Fibroblast of villous mesenchyme (primary cell): ENCODE measurements at regions not wholly inside any gene's neighbourhood (a gene's known extent, or its start where the extent isn't known, plus 50 kb on each side); places are given as distances from the start of the nearest gene placed in this dataset.

ENCODE experiments used
- DNase-seq: peaks from one replicate; pipeline ENCODE4 v3.0.0-alpha.2; 2010; ENCODE audit warnings: low read depth
- H3K4me3 ChIP-seq: 2 replicates; pipeline ENCODE4 v1.5.1; 2011; ENCODE audit warnings: low read depth, mild to moderate bottlenecking, low read length
- CTCF ChIP-seq: IDR thresholded peaks from 2 replicates; pipeline ENCODE4 v1.5.1; 2012; ENCODE audit warnings: low read depth, mild to moderate bottlenecking, low read length; ENCODE audit not compliant: insufficient read depth

DNA sequence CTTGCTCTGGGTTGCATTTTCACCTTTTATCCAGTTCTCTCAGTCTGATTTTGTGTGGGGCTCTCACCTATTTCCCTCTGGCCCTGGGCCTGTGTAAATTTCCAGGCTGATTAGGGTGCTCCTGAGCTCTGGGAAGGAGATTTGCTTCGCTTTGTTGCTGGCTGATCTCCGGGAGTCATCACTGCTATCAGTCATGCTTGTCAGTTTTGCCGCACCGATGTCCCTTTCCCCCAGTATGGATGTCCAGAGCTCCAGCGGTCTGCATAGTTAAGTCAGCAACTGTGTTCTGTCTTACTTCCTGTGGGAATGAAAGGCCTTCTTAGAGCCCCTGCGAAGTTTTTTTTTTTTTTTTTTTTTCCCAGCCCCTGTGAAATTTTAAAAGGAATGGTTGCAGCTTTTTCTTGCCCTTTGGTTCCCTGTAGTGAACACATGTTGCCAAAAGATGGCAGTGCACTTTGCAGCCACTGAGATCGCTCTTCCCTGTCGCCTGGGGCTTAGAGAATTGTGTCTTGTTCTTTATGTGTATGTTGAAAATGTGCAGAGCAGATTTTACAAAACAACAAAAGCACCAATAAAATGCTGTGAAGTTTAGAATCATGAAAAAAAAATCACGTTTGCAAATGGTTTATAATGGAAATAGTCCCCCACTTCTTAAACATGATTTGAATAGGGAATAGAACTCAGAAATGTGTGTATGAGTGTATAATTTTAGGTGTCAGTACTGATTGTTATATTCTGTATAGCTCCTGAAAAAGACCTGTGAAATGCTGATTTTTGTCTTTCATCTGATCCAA is 109.1 kb upstream of the SLC4A4 start:
- DNase-seq: peak; percentile 63
- no peak overlapping the region for H3K4me3 ChIP-seq

GRCh38 chr4:71230271-71231128 is 108.3 kb upstream of the SLC4A4 start:
- peak; percentile 89 for DNase-seq
- no peak for TF ChIP-seq CTCF
- no peak overlapping the region for H3K4me3 ChIP-seq

More for the DNA sequence above, 109.1 kb upstream of the SLC4A4 start:
- peak; percentile 63 for TF ChIP-seq CTCF

DNA sequence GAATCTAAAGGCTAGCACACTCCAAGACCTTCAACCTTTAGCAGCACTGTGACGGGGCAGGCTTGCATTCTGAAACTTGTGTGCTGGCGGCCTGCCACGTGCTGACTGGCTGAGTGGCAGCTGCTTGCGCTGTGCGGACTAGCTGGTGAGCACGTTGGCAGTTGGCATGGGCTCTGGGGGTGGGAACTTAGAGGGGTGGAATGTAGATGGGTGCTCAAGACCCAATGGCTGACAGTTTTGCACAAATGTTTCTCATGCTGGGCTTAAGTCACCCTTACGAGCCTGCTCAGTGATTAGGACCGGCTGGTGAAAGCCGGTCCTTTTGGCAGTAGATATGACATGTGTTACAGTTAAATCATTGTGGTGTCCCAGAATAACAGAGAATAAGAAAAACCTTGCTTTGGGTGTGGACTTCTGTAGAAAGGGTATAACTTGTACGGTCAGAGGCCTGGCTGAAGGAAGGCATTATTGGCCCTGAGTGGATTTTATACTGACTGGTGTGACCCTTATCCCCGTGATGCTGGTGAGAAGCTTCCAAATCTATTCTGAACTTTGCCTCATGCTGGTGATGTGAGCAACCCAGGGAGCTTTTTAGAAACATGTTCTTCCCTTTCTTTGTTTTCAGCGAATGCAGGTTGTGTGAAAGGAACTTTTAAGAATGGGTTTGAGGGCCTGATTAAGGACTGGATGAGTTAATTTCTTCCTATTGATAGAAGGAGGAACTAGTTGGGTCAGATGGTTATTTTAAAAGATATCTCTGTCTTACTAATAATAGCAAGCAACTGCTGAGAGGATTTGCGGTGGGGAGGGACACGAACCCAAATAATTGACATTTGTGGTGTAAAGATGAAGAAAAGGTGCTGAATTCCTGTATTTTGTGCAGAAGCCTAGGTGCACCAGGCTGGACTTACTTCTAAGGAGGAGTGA is 107.4 kb upstream of the SLC4A4 start:
- peak; percentile 28 for DNase-seq
- no peak overlapping the region for H3K4me3 ChIP-seq
- no peak for TF ChIP-seq CTCF

GRCh38 chr4:71232056-71232430 is 106.8 kb upstream of the SLC4A4 start:
- no peak overlapping the region for H3K4me3 ChIP-seq
- DNase-seq: no peak
- no peak for TF ChIP-seq CTCF

DNA sequence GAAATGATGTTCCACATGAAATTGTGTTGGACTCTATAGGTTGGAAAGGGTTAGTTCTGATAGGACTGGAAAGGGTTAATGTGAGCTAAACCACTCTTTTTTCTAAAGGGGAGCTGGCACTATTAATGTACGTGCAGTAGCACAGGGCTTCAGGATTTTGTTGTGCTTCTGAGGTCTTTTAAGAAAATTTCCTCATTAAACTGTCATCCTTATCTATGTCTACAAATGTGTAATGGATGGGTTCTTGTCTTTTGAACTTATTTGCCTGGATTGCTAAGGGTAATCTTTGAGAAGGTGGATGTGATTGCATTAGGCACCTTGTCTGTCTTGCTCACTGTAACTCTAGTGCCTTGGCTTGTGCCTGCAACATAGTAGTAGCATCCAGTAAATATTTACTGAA is 106.0 kb upstream of the SLC4A4 start:
- DNase-seq: no peak
- no peak for TF ChIP-seq CTCF

GRCh38 chr4:71235311-71236201 is 103.3 kb upstream of the SLC4A4 start:
- DNase-seq: no peak
- TF ChIP-seq CTCF: no peak
- H3K4me3 ChIP-seq: no peak overlapping the region

More for the DNA sequence above, 106.0 kb upstream of the SLC4A4 start:
- H3K4me3 ChIP-seq: no peak overlapping the region
